Stimulated activated CD4-positive, alpha-beta T cell treated with anti-CD3 and anti-CD28 coated beads, Interleukin-2, amount 100 ng/mL, for 4 hours (primary cell): ENCODE measurements at regions not wholly inside any gene's neighbourhood (a gene's known extent, or its start where the extent isn't known, plus 50 kb on each side); places are given as distances from the start of the nearest gene placed in this dataset.

ENCODE experiments used
- DNase-seq: peaks from one replicate; pipeline ENCODE4 v3.0.0-alpha.2; 2020; ENCODE audit warnings: low read depth

- DNase-seq: no peak
Observed at GRCh38 chr3:178455946-178456345, 80.3 kb upstream of the KCNMB2 start.

- DNase-seq: no peak
Observed at GRCh38 chr3:178456621-178457285, 79.5 kb upstream of the KCNMB2 start.

- no peak for DNase-seq
Observed at GRCh38 chr3:178457511-178457910, 78.7 kb upstream of the KCNMB2 start.

- DNase-seq: no peak
Observed at GRCh38 chr3:178458313-178459037, 77.8 kb upstream of the KCNMB2 start.

- no peak for DNase-seq
Observed at GRCh38 chr3:178459038-178459410, 77.2 kb upstream of the KCNMB2 start.

GRCh38 chr3:178465260-178466180 lies 70.7 kb upstream of the KCNMB2 start:
- no peak for DNase-seq

- DNase-seq: no peak
Observed at GRCh38 chr3:178472941-178473340, 63.3 kb upstream of the KCNMB2 start.

GRCh38 chr3:178474526-178474925 lies 61.7 kb upstream of the KCNMB2 start:
- DNase-seq: no peak

GRCh38 chr3:178475062-178475461 lies 61.2 kb upstream of the KCNMB2 start:
- no peak for DNase-seq

- no peak for DNase-seq
Observed at GRCh38 chr3:178476886-178477285, 59.4 kb upstream of the KCNMB2 start.

- DNase-seq: no peak
Observed at GRCh38 chr3:178479446-178479845, 56.8 kb upstream of the KCNMB2 start.

GRCh38 chr3:178479860-178480259 lies 56.4 kb upstream of the KCNMB2 start:
- DNase-seq: no peak

- DNase-seq: no peak
Observed at GRCh38 chr3:178480274-178480673, 56.0 kb upstream of the KCNMB2 start.

- no peak for DNase-seq
Observed at GRCh38 chr3:178480795-178481194, 55.4 kb upstream of the KCNMB2 start.

- DNase-seq: no peak
Observed at GRCh38 chr3:178482981-178483380, 53.3 kb upstream of the KCNMB2 start.

- DNase-seq: no peak
Observed at GRCh38 chr3:178483704-178484103, 52.5 kb upstream of the KCNMB2 start.

GRCh38 chr3:178485756-178486155 lies 50.5 kb upstream of the KCNMB2 start:
- DNase-seq: no peak
